ENCODE measurements at regions not wholly inside any gene's neighbourhood (a gene's known extent, or its start where the extent isn't known, plus 50 kb on each side); places are given as distances from the start of the nearest gene placed in this dataset.

GRCh38 chr11:15585602-15586331 is 471.0 kb downstream of the INSC start:
- no peak for DNase-seq (ENCODE audit: low spot score)

GRCh38 chr11:15586741-15587473 is 472.2 kb downstream of the INSC start:
- DNase-seq (ENCODE audit: low spot score): no peak

GRCh38 chr11:15589070-15589626 is 474.4 kb downstream of the INSC start:
- no peak for DNase-seq (ENCODE audit: low spot score)

GRCh38 chr11:15590132-15590531 is 475.4 kb downstream of the INSC start:
- DNase-seq (ENCODE audit: low spot score): no peak

GRCh38 chr11:15591112-15591537 is 476.4 kb downstream of the INSC start:
- DNase-seq (ENCODE audit: low spot score): no peak

- DNase-seq (ENCODE audit: low spot score): no peak
Observed at GRCh38 chr11:15594607-15595006, 479.9 kb downstream of the INSC start.

- no peak for DNase-seq (ENCODE audit: low spot score)
Observed at GRCh38 chr11:15599376-15599775, 484.7 kb downstream of the INSC start.

GRCh38 chr11:15602047-15602446 is 487.3 kb downstream of the INSC start:
- no peak for DNase-seq (ENCODE audit: low spot score)

- no peak for DNase-seq (ENCODE audit: low spot score)
Observed at GRCh38 chr11:15602785-15603567, 488.3 kb downstream of the INSC start.

GRCh38 chr11:15605094-15605493 is 490.4 kb downstream of the INSC start:
- no peak for DNase-seq (ENCODE audit: low spot score)

GRCh38 chr11:15607361-15608036 is 492.8 kb downstream of the INSC start:
- DNase-seq (ENCODE audit: low spot score): no peak

- DNase-seq (ENCODE audit: low spot score): no peak
Observed at GRCh38 chr11:15609445-15609844, 494.7 kb downstream of the INSC start.

- DNase-seq (ENCODE audit: low spot score): no peak
Observed at GRCh38 chr11:15610881-15611280, 496.2 kb downstream of the INSC start.

GRCh38 chr11:15613251-15613650 is 498.5 kb downstream of the INSC start:
- no peak for DNase-seq (ENCODE audit: low spot score)

- no peak for DNase-seq (ENCODE audit: low spot score)
Observed at GRCh38 chr11:15613789-15614188, 499.1 kb downstream of the INSC start.

GRCh38 chr11:15615398-15616096 is 500.8 kb downstream of the INSC start:
- no peak for DNase-seq (ENCODE audit: low spot score)

- no peak for DNase-seq (ENCODE audit: low spot score)
Observed at GRCh38 chr11:15616130-15617105, 501.7 kb downstream of the INSC start.

GRCh38 chr11:15617126-15617525 is 502.4 kb downstream of the INSC start:
- DNase-seq (ENCODE audit: low spot score): no peak

- no peak for DNase-seq (ENCODE audit: low spot score)
Observed at GRCh38 chr11:15618583-15619032, 503.9 kb downstream of the INSC start.

GRCh38 chr11:15621565-15621964 is 506.8 kb downstream of the INSC start:
- DNase-seq (ENCODE audit: low spot score): no peak
